HepG2 (cell line): ENCODE measurements at regions not wholly inside any gene's neighbourhood (a gene's known extent, or its start where the extent isn't known, plus 50 kb on each side); places are given as distances from the start of the nearest gene placed in this dataset.
A peak's percentile ranks its signal among the peaks of the same experiment; 100 is the strongest.
"Not testable (repeated sequence)": the region's sequence is repeated elsewhere in the genome, so short reads cannot be mapped to it uniquely, and the experiment has no call there.

Experiments
- ATAC-seq: fragments of 200-7000 bp; cut with Tn5 transposase; 3 replicates; pipeline ENCODE4 v1.9.1; 2020; ENCODE audit warnings: mild to moderate bottlenecking, moderate library complexity
- BruUV-seq: library from RNA; stranded (reverse); fragments of 400-500 nt; replicated peaks from 2 replicates; lab custom pipeline; 2021; lab: Mats Ljungman, UMichigan
- CTCF ChIA-PET: fragments of 300-600 bp; formaldehyde crosslinking; extraction: SDS; loops from one replicate; lab custom pipeline; 2021; ENCODE audit warnings: low total read pairs, inconsistent platforms, low intra/inter-chr PET ratio; lab: Yijun Ruan, JAX
- POLR2A ChIA-PET: fragments of 350-600 bp; sonication (Branson Sonifier 250); formaldehyde crosslinking; loops from one replicate; lab custom pipeline; 2020; ENCODE audit warnings: antibody characterized with exemption, inconsistent platforms; lab: Yijun Ruan, JAX
- DNase-seq: peaks from one replicate; pipeline ENCODE4 v3.0.0-alpha.2; 2015; ENCODE audit warnings: low spot score
- FAIRE-seq: peaks from 3 replicates; lab custom pipeline; 2011; peaks lifted over from hg19 to GRCh38; lab: Jason Lieb, UNC
- H2AFZ ChIP-seq: one replicate; pipeline ENCODE4 v1.6.1; 2011; ENCODE audit warnings: low read length, inconsistent platforms
- H3K27ac ChIP-seq: fragments of 300-600 bp; 3 replicates; pipeline ENCODE4 v1.8.0; 2011; ENCODE audit warnings: mixed run types, mild to moderate bottlenecking, mixed read lengths, low read length, inconsistent platforms; ENCODE audit not compliant: insufficient read depth; ENCODE audit errors: extremely low read length
- H3K27me3 ChIP-seq, 2 experiments: fragments of 200-600 bp in 1 of 2; 2 replicates in 1 of 2; 3 replicates in 1 of 2; pipeline versions ENCODE4 v1.6.0 to v1.8.0; 2011; ENCODE audit warnings: low read length in 2 of 2, mild to moderate bottlenecking in 2 of 2, moderate library complexity in 2 of 2, inconsistent platforms in 1 of 2; ENCODE audit not compliant: insufficient read depth in 2 of 2, control insufficient read depth in 1 of 2
- H3K36me3 ChIP-seq, 2 experiments: fragments of 200-600 bp in 1 of 2; replicated peaks in 1 of 2; 2 replicates in 1 of 2; 3 replicates in 1 of 2; pipeline versions ENCODE4 v1.5.1 to v1.8.0; 2011; ENCODE audit warnings: low read length in 2 of 2, inconsistent platforms in 1 of 2; ENCODE audit not compliant: insufficient read depth in 2 of 2, control insufficient read depth in 1 of 2
- H3K4me1 ChIP-seq: 2 replicates; pipeline ENCODE4 v1.5.1; 2012; ENCODE audit warnings: low read length, inconsistent platforms; ENCODE audit not compliant: insufficient read depth
- H3K4me2 ChIP-seq: 2 replicates; pipeline ENCODE4 v1.6.0; 2011; ENCODE audit warnings: low read depth, low read length, inconsistent platforms
- H3K4me3 ChIP-seq, 3 experiments: fragments of 200-600 bp in 1 of 3; sonication (generic), shearing (Covaris generic) in 1 of 3; replicated peaks in 1 of 3; 2 replicates each; pipeline ENCODE4 v1.5.1; 2011 to 2016; ENCODE audit warnings: low read length in 3 of 3, inconsistent platforms in 2 of 3, low read depth in 2 of 3, mild to moderate bottlenecking in 2 of 3, control low read depth in 1 of 3, mixed read lengths in 1 of 3; ENCODE audit not compliant: insufficient read depth in 1 of 3
- H3K79me2 ChIP-seq: one replicate; pipeline ENCODE4 v1.6.1; 2011; ENCODE audit warnings: low read length, inconsistent platforms; ENCODE audit not compliant: insufficient read depth
- H3K9ac ChIP-seq: 2 replicates; pipeline ENCODE4 v1.6.0; 2011; ENCODE audit warnings: mild to moderate bottlenecking, low read depth, low read length, inconsistent platforms; ENCODE audit not compliant: insufficient read depth
- H3K9me3 ChIP-seq: 2 replicates; pipeline ENCODE4 v1.5.1; 2012; ENCODE audit warnings: mild to moderate bottlenecking, low read length
- H4K20me1 ChIP-seq: 2 replicates; pipeline ENCODE4 v1.6.0; 2011; ENCODE audit warnings: inconsistent platforms, mild to moderate bottlenecking, low read length, moderate library complexity; ENCODE audit not compliant: insufficient read depth
- ATF7 ChIP-seq, 2 experiments: fragments of 450-650 bp in 1 of 2; sonication (generic) in 1 of 2; formaldehyde crosslinking in 1 of 2; IDR thresholded peaks; 2 replicates each; pipeline versions ENCODE4 v1.4.0 to v1.6.1; 2016 to 2020; ENCODE audit warnings: antibody characterized with exemption in 1 of 2, mild to moderate bottlenecking in 1 of 2, missing genetic modification reagents in 1 of 2
- FOXA3 ChIP-seq: IDR thresholded peaks from 2 replicates; pipeline ENCODE4 v1.6.1; 2016; ENCODE audit warnings: missing genetic modification reagents, missing compliant biosample characterization
- FOXK2 ChIP-seq: fragments of 450-650 bp; IDR thresholded peaks from 2 replicates; pipeline ENCODE4 v1.6.1; 2016
- STAG1 ChIP-seq: sonication (generic); formaldehyde crosslinking; IDR thresholded peaks from 2 replicates; pipeline ENCODE4 v1.4.0; 2020; ENCODE audit warnings: missing genetic modification reagents
- ZNF549 ChIP-seq: sonication (generic); formaldehyde crosslinking; IDR thresholded peaks from 2 replicates; pipeline ENCODE4 v1.5.0; 2020; ENCODE audit warnings: missing genetic modification reagents
- WGBS: methylation state at CpG from one replicate; pipeline ENCODE4 v1.1.6; 2017; ENCODE audit warnings: low lambda C conversion rate; 5-methylcytosine and 5-hydroxymethylcytosine counted together
- in situ Hi-C: cut with HindIII; loops from 2 replicates; pipeline ENCODE4 v1.10.0; 2017; ENCODE audit warnings: low pct_unique_long_range_greater_than_20kb; ENCODE audit not compliant: extremely low pct_ligation_motif_present
- intact Hi-C: fragments of 100-400 bp; cut with micrococcal nuclease; formaldehyde crosslinking; loops from one replicate; pipeline ENCODE4 v1.10.0; 2022; ENCODE audit not compliant: unreplicated experiment
- TF ChIP-seq, protein P1 (sequence below): sonication (generic); formaldehyde crosslinking; IDR thresholded peaks from 2 replicates; pipeline ENCODE4 v1.4.0; 2020; ENCODE audit warnings: mild to moderate bottlenecking, missing genetic modification reagents
- TF ChIP-seq, protein P2 (sequence below): sonication (generic); formaldehyde crosslinking; IDR thresholded peaks from 2 replicates; pipeline ENCODE4 v1.5.0; 2020; ENCODE audit warnings: mild to moderate bottlenecking, missing genetic modification reagents, moderate library complexity

DNA sequence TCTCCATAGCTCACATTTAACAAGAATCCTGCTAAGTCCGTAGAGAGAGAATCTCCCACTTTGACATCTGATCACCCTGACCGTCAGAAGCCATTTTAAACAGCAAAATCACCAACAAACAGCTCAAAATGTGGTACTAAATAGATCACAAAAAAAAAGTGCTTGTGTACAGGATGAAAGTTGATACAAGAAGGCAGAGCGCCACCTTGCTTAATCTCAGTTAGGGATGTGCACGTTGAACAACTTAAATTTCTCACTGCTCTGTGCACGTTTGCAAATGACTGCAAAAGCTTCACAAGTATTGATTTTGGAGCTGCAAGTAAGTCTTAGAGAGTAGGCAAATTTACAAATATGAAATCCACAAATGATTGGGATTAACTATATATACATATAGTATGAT is 63.1 kb upstream of the NREP start:
- H4K20me1 ChIP-seq: no peaks in the 10 kb centered on the region
- no peak overlapping the region for H3K9ac ChIP-seq
- no peak overlapping the region for H3K27ac ChIP-seq
- TF ChIP-seq STAG1 (peak; percentile 74), FOXK2 (no peak), ATF7 (IDR thresholded peaks at IDR 0.05) (no peak), ATF7 (CRISPR knock-in tag; IDR thresholded peaks at IDR 0.05) (no peak), FOXA3 (CRISPR knock-in tag) (0 out of 2 replicates have a peak, but pooled peaks have one; percentile 14), ZNF549 (CRISPR knock-in tag) (no peak)
- TF ChIP-seq, protein P1, sequence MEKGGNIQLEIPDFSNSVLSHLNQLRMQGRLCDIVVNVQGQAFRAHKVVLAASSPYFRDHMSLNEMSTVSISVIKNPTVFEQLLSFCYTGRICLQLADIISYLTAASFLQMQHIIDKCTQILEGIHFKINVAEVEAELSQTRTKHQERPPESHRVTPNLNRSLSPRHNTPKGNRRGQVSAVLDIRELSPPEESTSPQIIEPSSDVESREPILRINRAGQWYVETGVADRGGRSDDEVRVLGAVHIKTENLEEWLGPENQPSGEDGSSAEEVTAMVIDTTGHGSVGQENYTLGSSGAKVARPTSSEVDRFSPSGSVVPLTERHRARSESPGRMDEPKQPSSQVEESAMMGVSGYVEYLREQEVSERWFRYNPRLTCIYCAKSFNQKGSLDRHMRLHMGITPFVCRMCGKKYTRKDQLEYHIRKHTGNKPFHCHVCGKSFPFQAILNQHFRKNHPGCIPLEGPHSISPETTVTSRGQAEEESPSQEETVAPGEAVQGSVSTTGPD (CRISPR knock-in tag): no peak
- TF ChIP-seq, protein P2, sequence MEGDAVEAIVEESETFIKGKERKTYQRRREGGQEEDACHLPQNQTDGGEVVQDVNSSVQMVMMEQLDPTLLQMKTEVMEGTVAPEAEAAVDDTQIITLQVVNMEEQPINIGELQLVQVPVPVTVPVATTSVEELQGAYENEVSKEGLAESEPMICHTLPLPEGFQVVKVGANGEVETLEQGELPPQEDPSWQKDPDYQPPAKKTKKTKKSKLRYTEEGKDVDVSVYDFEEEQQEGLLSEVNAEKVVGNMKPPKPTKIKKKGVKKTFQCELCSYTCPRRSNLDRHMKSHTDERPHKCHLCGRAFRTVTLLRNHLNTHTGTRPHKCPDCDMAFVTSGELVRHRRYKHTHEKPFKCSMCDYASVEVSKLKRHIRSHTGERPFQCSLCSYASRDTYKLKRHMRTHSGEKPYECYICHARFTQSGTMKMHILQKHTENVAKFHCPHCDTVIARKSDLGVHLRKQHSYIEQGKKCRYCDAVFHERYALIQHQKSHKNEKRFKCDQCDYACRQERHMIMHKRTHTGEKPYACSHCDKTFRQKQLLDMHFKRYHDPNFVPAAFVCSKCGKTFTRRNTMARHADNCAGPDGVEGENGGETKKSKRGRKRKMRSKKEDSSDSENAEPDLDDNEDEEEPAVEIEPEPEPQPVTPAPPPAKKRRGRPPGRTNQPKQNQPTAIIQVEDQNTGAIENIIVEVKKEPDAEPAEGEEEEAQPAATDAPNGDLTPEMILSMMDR (CRISPR knock-in tag): peak; percentile 55
- ChIA-PET POLR2A (no interaction called here), CTCF (no interaction called here)
- 19% methylated on average over 5 of the region's 5 CpGs for WGBS
- H2AFZ ChIP-seq: no peak overlapping the region
- ATAC-seq (peak; percentile 38; the same call in 1 of the 3 replicates), DNase-seq (peak; percentile 11), FAIRE-seq (no peak)
- no peaks in the 10 kb centered on the region for H3K79me2 ChIP-seq
- H3K9me3 ChIP-seq: no peaks in the 10 kb centered on the region
- no peaks in the 10 kb centered on the region for H3K36me3 ChIP-seq
- H3K4me3 ChIP-seq: no peak overlapping the region
- H3K27me3 ChIP-seq: no peaks in the 10 kb centered on the region
- H3K4me2 ChIP-seq: no peak overlapping the region
- intact Hi-C loops: loop anchor here (1.0 kb wide), 1 partner anchor 270 kb away; no protein-coding TSS in a partner anchor
- BruUV-seq: no TSS peak
- H3K4me1 ChIP-seq: no peaks in the 10 kb centered on the region
- in situ Hi-C loops: no loop called here

DNA sequence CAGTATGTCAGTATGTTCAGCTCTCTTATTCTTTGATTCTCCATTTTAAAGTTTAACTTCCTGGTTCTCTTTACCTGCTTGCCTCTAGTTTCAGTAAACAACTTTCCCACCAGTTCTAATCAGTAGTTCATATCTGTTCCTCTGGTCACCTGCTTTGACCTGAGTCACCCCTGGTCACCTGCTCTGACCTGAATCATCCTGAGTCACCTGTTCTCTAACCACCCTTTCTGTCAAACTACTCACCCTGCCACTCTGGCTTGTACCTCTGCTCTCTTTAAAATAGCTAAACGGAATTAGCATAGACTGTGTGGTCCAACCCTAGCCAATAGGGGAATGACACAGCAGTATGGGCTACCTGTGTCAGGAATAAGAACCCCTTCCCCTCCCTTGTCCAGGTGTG is 62.0 kb upstream of the NREP start:
- H3K4me1 ChIP-seq, POLR2A ChIA-PET, H4K20me1 ChIP-seq, H3K79me2 ChIP-seq, DNase-seq, H2AFZ ChIP-seq, BruUV-seq, FAIRE-seq, CTCF ChIA-PET, H3K27ac ChIP-seq, H3K9ac ChIP-seq, H3K27me3 ChIP-seq, H3K4me2 ChIP-seq, H3K4me3 ChIP-seq, in situ Hi-C loops, H3K9me3 ChIP-seq, H3K36me3 ChIP-seq, ATAC-seq: not testable (repeated sequence)
- WGBS: 0% methylated on average over 1 of the region's 1 CpG
- intact Hi-C loops: loop anchor here (10.0 kb wide), 1 partner anchor 134 kb away; no protein-coding TSS in a partner anchor
